ENCODE measurements at regions not wholly inside any gene's neighbourhood (a gene's known extent, or its start where the extent isn't known, plus 50 kb on each side); places are given as distances from the start of the nearest gene placed in this dataset.

GRCh38 chr3:72560846-72561675 is 287.2 kb downstream of the SHQ1 start:
- TF ChIP-seq POLR2AphosphoS5 (IDR thresholded peaks at IDR 0.05; ENCODE audit: low read depth, low read length), result no peak
- no peak for TF ChIP-seq POLR2A (IDR thresholded peaks at IDR 0.05; ENCODE audit: low read depth, low read length)
